GM12878 (cell line): ENCODE measurements at regions not wholly inside any gene's neighbourhood (a gene's known extent, or its start where the extent isn't known, plus 50 kb on each side); places are given as distances from the start of the nearest gene placed in this dataset.

Experiments
- ATAC-seq: fragments of 200-7000 bp; cut with Tn5 transposase; 3 replicates; pipeline ENCODE4 v1.9.1; 2020; ENCODE audit warnings: mild to moderate bottlenecking, moderate library complexity
- BruUV-seq: library from RNA; stranded (reverse); fragments of 400-500 nt; replicated peaks from 2 replicates; lab custom pipeline; 2021; lab: Mats Ljungman, UMichigan
- CTCF ChIA-PET: fragments of 300-600 bp; sonication (Branson Sonifier 250); formaldehyde crosslinking; extraction: SDS; loops from one replicate; lab custom pipeline; 2021; ENCODE audit warnings: inconsistent platforms; lab: Yijun Ruan, JAX
- POLR2A ChIA-PET: fragments of 350-600 bp; formaldehyde crosslinking; extraction: SDS; loops from one replicate; lab custom pipeline; 2021; ENCODE audit warnings: inconsistent platforms; lab: Charles Lee
- RAD21 ChIA-PET: fragments of 300-600 bp; sonication (Branson Sonifier 250); formaldehyde crosslinking; loops from one replicate; lab custom pipeline; 2023; ENCODE audit warnings: antibody characterized with exemption; ENCODE audit not compliant: unreplicated experiment; lab: Charles Lee
- SMC1A ChIA-PET: fragments of 300-600 bp; sonication (Branson Sonifier 250); formaldehyde crosslinking; loops from one replicate; lab custom pipeline; 2023; ENCODE audit not compliant: unreplicated experiment, uncharacterized antibody; lab: Charles Lee
- DNase-seq: peaks from one replicate; pipeline ENCODE4 v3.0.0-alpha.2; 2011; ENCODE audit warnings: low read depth, low spot score
- FAIRE-seq: peaks from 3 replicates; lab custom pipeline; 2011; peaks lifted over from hg19 to GRCh38; lab: Jason Lieb, UNC
- H2AFZ ChIP-seq: 2 replicates; pipeline ENCODE4 v1.6.0; 2011; ENCODE audit warnings: low read depth, low read length, control low read depth; ENCODE audit not compliant: control insufficient read depth
- H3K27ac ChIP-seq: 2 replicates; pipeline ENCODE4 v1.5.1; 2011; ENCODE audit warnings: control low read depth; ENCODE audit not compliant: control insufficient read depth, insufficient read depth
- H3K27me3 ChIP-seq, 2 experiments: replicated peaks in 1 of 2; 2 replicates each; pipeline versions ENCODE4 v1.6.0 to v1.6.1; 2011; ENCODE audit warnings: low read length in 1 of 2; ENCODE audit not compliant: control insufficient read depth in 2 of 2, insufficient read depth in 2 of 2
- H3K36me3 ChIP-seq, 2 experiments: 2 replicates each; pipeline ENCODE4 v1.5.1; 2011; ENCODE audit warnings: low read length in 1 of 2; ENCODE audit not compliant: control insufficient read depth in 2 of 2, insufficient read depth in 2 of 2
- H3K4me1 ChIP-seq: 2 replicates; pipeline ENCODE4 v1.6.1; 2011; ENCODE audit warnings: mild to moderate bottlenecking, low read length, moderate library complexity, mixed read lengths; ENCODE audit not compliant: control insufficient read depth, insufficient read depth
- H3K4me2 ChIP-seq: 2 replicates; pipeline ENCODE4 v1.6.0; 2011; ENCODE audit warnings: control low read depth; ENCODE audit not compliant: control insufficient read depth, insufficient read depth
- H3K4me3 ChIP-seq: fragments of 200-600 bp; sonication (generic); 2 replicates; pipeline ENCODE4 v1.5.1; 2016
- H3K79me2 ChIP-seq: 2 replicates; pipeline ENCODE4 v1.6.0; 2011; ENCODE audit warnings: low read length; ENCODE audit not compliant: control insufficient read depth, insufficient read depth
- H3K9ac ChIP-seq: 2 replicates; pipeline ENCODE4 v1.8.0; 2011; ENCODE audit warnings: low read length, control low read depth, mixed read lengths; ENCODE audit not compliant: control insufficient read depth, insufficient read depth
- H3K9me3 ChIP-seq: replicated peaks from 3 replicates; pipeline ENCODE4 v1.5.1; 2011; ENCODE audit warnings: mild to moderate bottlenecking, low read length; ENCODE audit not compliant: control insufficient read depth, insufficient read depth
- H4K20me1 ChIP-seq: 2 replicates; pipeline ENCODE4 v1.6.0; 2011; ENCODE audit not compliant: control insufficient read depth, insufficient read depth
- CBFB ChIP-seq: IDR thresholded peaks from 2 replicates; pipeline ENCODE4 v1.6.1; 2016; ENCODE audit warnings: antibody characterized with exemption, low read depth
- CBX5 ChIP-seq: sonication (generic); IDR thresholded peaks from 2 replicates; pipeline ENCODE4 v1.6.1; 2016; ENCODE audit warnings: low read depth, moderate library complexity, mild to moderate bottlenecking, inconsistent platforms
- ELK1 ChIP-seq: IDR thresholded peaks from 2 replicates; pipeline ENCODE4 v1.6.1; 2012; ENCODE audit warnings: low read depth, low read length, improper control_type of control experiment
- EP300 ChIP-seq, 2 experiments: fragments of 150-350 bp in 1 of 2; IDR thresholded peaks; 2 replicates each; pipeline ENCODE4 v1.6.1; 2011 to 2012; ENCODE audit warnings: low read depth in 2 of 2, low read length in 2 of 2, borderline replicate concordance in 1 of 2, improper control_type of control experiment in 1 of 2, inconsistent platforms in 1 of 2; ENCODE audit not compliant: control insufficient read depth in 1 of 2
- ESRRA ChIP-seq: IDR thresholded peaks from 2 replicates; pipeline ENCODE4 v1.6.1; 2012; ENCODE audit warnings: mild to moderate bottlenecking, low read length, improper control_type of control experiment
- MEF2B ChIP-seq: fragments of 450-650 bp; IDR thresholded peaks from 2 replicates; pipeline ENCODE4 v1.6.1; 2018; ENCODE audit warnings: mild to moderate bottlenecking, moderate library complexity; ENCODE audit not compliant: partially characterized antibody, poor library complexity, severe bottlenecking
- MYC ChIP-seq: IDR thresholded peaks from 2 replicates; pipeline ENCODE4 v1.6.1; 2011; ENCODE audit warnings: mild to moderate bottlenecking, low read length, moderate library complexity, inconsistent platforms; ENCODE audit not compliant: insufficient read depth, insufficient replicate concordance, insufficient read length, severe bottlenecking
- POLR2A ChIP-seq: IDR thresholded peaks from 2 replicates; pipeline ENCODE4 v1.6.1; 2011; ENCODE audit warnings: low read depth, mild to moderate bottlenecking, low read length
- POLR2AphosphoS2 ChIP-seq: IDR thresholded peaks from 2 replicates; pipeline ENCODE4 v1.6.1; 2011; ENCODE audit warnings: low read depth, mild to moderate bottlenecking, low read length, improper control_type of control experiment, moderate library complexity
- PRDM15 ChIP-seq: fragments of 450-650 bp; formaldehyde crosslinking; IDR thresholded peaks from 2 replicates; pipeline ENCODE4 v1.4.0; 2020; ENCODE audit warnings: mild to moderate bottlenecking, moderate library complexity
- STAT3 ChIP-seq: IDR thresholded peaks from 2 replicates; pipeline ENCODE4 v1.6.1; 2011; ENCODE audit warnings: low read depth, low read length, improper control_type of control experiment
- TBL1XR1 ChIP-seq: IDR thresholded peaks from 2 replicates; pipeline ENCODE4 v1.6.1; 2012; ENCODE audit warnings: low read depth, low read length, improper control_type of control experiment
- YBX1 ChIP-seq: fragments of 450-650 bp; IDR thresholded peaks from 2 replicates; pipeline ENCODE4 v1.6.1; 2016; ENCODE audit warnings: antibody characterized with exemption
- ZNF217 ChIP-seq: fragments of 450-650 bp; IDR thresholded peaks from 2 replicates; pipeline ENCODE4 v1.6.1; 2017; ENCODE audit warnings: antibody characterized with exemption, mild to moderate bottlenecking
- ZNF622 ChIP-seq: fragments of 450-650 bp; IDR thresholded peaks from 2 replicates; pipeline ENCODE4 v1.6.1; 2017; ENCODE audit warnings: mild to moderate bottlenecking, inconsistent platforms
- ZSCAN29 ChIP-seq: fragments of 450-650 bp; IDR thresholded peaks from 2 replicates; pipeline ENCODE4 v1.6.1; 2017; ENCODE audit warnings: mild to moderate bottlenecking, moderate library complexity
- ZZZ3 ChIP-seq: IDR thresholded peaks from 2 replicates; pipeline ENCODE4 v1.6.1; 2011; ENCODE audit warnings: low read depth; ENCODE audit not compliant: control insufficient read depth, insufficient read length
- WGBS: methylation state at CpG from one replicate; pipeline ENCODE4 v1.1.6; 2016; ENCODE audit warnings: low lambda C conversion rate; ENCODE audit not compliant: insufficient replicate concordance, insufficient coverage; ENCODE audit errors: missing lambda C conversion rate; 5-methylcytosine and 5-hydroxymethylcytosine counted together
- in situ Hi-C: fragments of 300-500 bp; cut with MboI; formaldehyde crosslinking; loops from 9 replicates; pipeline ENCODE4 v1.14.3; 2018; ENCODE audit warnings: mixed read lengths
- intact Hi-C: fragments of 100-400 bp; cut with micrococcal nuclease; formaldehyde crosslinking; loops from one replicate; pipeline ENCODE4 v1.14.2; 2022; ENCODE audit not compliant: unreplicated experiment

- no peak for TF ChIP-seq YBX1
- no peak for TF ChIP-seq EP300 (IDR thresholded peaks at IDR 0.05; ENCODE audit: borderline replicate concordance in 1 of 2, control insufficient read depth in 1 of 2, low read depth in 2 of 2, low read length in 2 of 2)
- no peak for TF ChIP-seq MEF2B
- TF ChIP-seq ZNF622 = no peak
- no peak for TF ChIP-seq POLR2AphosphoS2
- TF ChIP-seq CBX5 = no peak
- no peak for TF ChIP-seq TBL1XR1
- TF ChIP-seq ZNF217 = no peak
- no peak for TF ChIP-seq ZSCAN29
Observed at GRCh38 chr5:61720829-61721228, 388.8 kb downstream of the ZSWIM6 start (continued).

GRCh38 chr5:61724102-61724501 lies 392.0 kb downstream of the ZSWIM6 start:
- H4K20me1 ChIP-seq = no peaks in the 10 kb centered on the region
- H3K4me3 ChIP-seq = no peak overlapping the region
- no TSS peak for BruUV-seq
- intact Hi-C loops (no loop called here), in situ Hi-C loops (no loop called here)
- ChIA-PET RAD21 (no interaction called here), SMC1A (no interaction called here), CTCF (interaction anchor here (0.6 kb wide), 1 partner anchor 621 kb away, joined by 3 read pairs; no protein-coding TSS in a partner anchor), POLR2A (no interaction called here)
- H3K9me3 ChIP-seq = no peaks in the 10 kb centered on the region
- no peak for TF ChIP-seq CBX5
- TF ChIP-seq POLR2A = no peak
- TF ChIP-seq STAT3 = no peak
- TF ChIP-seq EP300 (IDR thresholded peaks at IDR 0.05; ENCODE audit: borderline replicate concordance in 1 of 2, control insufficient read depth in 1 of 2, low read depth in 2 of 2, low read length in 2 of 2) = no peak
- no peak for TF ChIP-seq ESRRA
- TF ChIP-seq CBFB = no peak
- no peak for TF ChIP-seq MYC
- no peak for TF ChIP-seq ELK1
- no peak for TF ChIP-seq PRDM15 (CRISPR knock-in tag)
- TF ChIP-seq ZNF217 = no peak
- no peak for TF ChIP-seq ZZZ3
- no peak overlapping the region for H3K27ac ChIP-seq
- ATAC-seq = no peak
- no peaks in the 10 kb centered on the region for H3K79me2 ChIP-seq
- 35% methylated on average over 2 of the region's 2 CpGs for WGBS
- H3K27me3 ChIP-seq = no peaks in the 10 kb centered on the region
- H2AFZ ChIP-seq = no peak overlapping the region
- DNase-seq = no peak
- H3K9ac ChIP-seq = no peak overlapping the region
- H3K36me3 ChIP-seq = no peaks in the 10 kb centered on the region
- H3K4me1 ChIP-seq = no peaks in the 10 kb centered on the region
- no peak overlapping the region for H3K4me2 ChIP-seq
- FAIRE-seq = no peak
